KMS-11 (cell line): ENCODE measurements at regions not wholly inside any gene's neighbourhood (a gene's known extent, or its start where the extent isn't known, plus 50 kb on each side); places are given as distances from the start of the nearest gene placed in this dataset.

Source experiments
- H2AFZ ChIP-seq: fragments of 200-600 bp; sonication (generic); 2 replicates; pipeline ENCODE4 v1.6.1; 2016; ENCODE audit warnings: antibody characterized with exemption, mixed run types, low read depth
- H3K27ac ChIP-seq: fragments of 200-600 bp; sonication (generic); 2 replicates; pipeline ENCODE4 v1.6.1; 2016; ENCODE audit warnings: mild to moderate bottlenecking, mixed run types
- H3K27me3 ChIP-seq: fragments of 200-600 bp; sonication (generic); 2 replicates; pipeline ENCODE4 v1.6.1; 2017; ENCODE audit warnings: mild to moderate bottlenecking, low read depth, mixed run types, moderate library complexity; ENCODE audit not compliant: insufficient read depth
- H3K36me3 ChIP-seq: fragments of 200-600 bp; sonication (generic); 2 replicates; pipeline ENCODE4 v1.6.1; 2017; ENCODE audit warnings: mild to moderate bottlenecking, mixed run types; ENCODE audit not compliant: insufficient read depth
- H3K4me1 ChIP-seq: fragments of 200-600 bp; sonication (generic); 2 replicates; pipeline ENCODE4 v1.6.1; 2016; ENCODE audit warnings: mild to moderate bottlenecking, low read depth, mixed run types; ENCODE audit not compliant: poor library complexity, severe bottlenecking
- H3K4me2 ChIP-seq: fragments of 200-600 bp; sonication (generic); 2 replicates; pipeline ENCODE4 v1.7.0; 2016; ENCODE audit warnings: mild to moderate bottlenecking, mixed run types
- H3K4me3 ChIP-seq: fragments of 200-600 bp; sonication (generic); IDR thresholded peaks from 2 replicates; pipeline ENCODE4 v1.6.1; 2017; ENCODE audit warnings: low read depth, low read length, mixed read lengths; ENCODE audit not compliant: insufficient read depth
- H3K79me2 ChIP-seq: fragments of 200-600 bp; sonication (generic); 2 replicates; pipeline ENCODE4 v1.6.1; 2016; ENCODE audit warnings: low read depth, mixed run types; ENCODE audit not compliant: insufficient read depth
- H3K9ac ChIP-seq: fragments of 200-600 bp; sonication (generic); 2 replicates; pipeline ENCODE4 v1.6.1; 2016; ENCODE audit warnings: mild to moderate bottlenecking, mixed run types
- H4K20me1 ChIP-seq: fragments of 200-600 bp; sonication (generic); 2 replicates; pipeline ENCODE4 v1.6.1; 2016; ENCODE audit warnings: mild to moderate bottlenecking, mixed run types; ENCODE audit not compliant: insufficient read depth
- TF ChIP-seq, protein P1 (sequence below): fragments of 200-600 bp; sonication (generic); conservative IDR thresholded peaks from 2 replicates; pipeline ENCODE4 v1.6.1; 2017; ENCODE audit warnings: low read depth, mild to moderate bottlenecking, antibody characterized with exemption, low read length, moderate library complexity, mixed read lengths

GRCh38 chr2:122307763-122308162 lies 552.3 kb downstream of the TSN start:
- Histone ChIP-seq H2AFZ (no peak overlapping the region), H4K20me1 (no peaks in the 10 kb centered on the region), H3K9ac (no peak overlapping the region), H3K27ac (no peak overlapping the region), H3K79me2 (no peaks in the 10 kb centered on the region), H3K4me1 (no peaks in the 10 kb centered on the region), H3K4me2 (no peak overlapping the region), H3K27me3 (no peaks in the 10 kb centered on the region), H3K4me3 (no peak overlapping the region), H3K36me3 (no peaks in the 10 kb centered on the region)
- TF ChIP-seq, protein P1, sequence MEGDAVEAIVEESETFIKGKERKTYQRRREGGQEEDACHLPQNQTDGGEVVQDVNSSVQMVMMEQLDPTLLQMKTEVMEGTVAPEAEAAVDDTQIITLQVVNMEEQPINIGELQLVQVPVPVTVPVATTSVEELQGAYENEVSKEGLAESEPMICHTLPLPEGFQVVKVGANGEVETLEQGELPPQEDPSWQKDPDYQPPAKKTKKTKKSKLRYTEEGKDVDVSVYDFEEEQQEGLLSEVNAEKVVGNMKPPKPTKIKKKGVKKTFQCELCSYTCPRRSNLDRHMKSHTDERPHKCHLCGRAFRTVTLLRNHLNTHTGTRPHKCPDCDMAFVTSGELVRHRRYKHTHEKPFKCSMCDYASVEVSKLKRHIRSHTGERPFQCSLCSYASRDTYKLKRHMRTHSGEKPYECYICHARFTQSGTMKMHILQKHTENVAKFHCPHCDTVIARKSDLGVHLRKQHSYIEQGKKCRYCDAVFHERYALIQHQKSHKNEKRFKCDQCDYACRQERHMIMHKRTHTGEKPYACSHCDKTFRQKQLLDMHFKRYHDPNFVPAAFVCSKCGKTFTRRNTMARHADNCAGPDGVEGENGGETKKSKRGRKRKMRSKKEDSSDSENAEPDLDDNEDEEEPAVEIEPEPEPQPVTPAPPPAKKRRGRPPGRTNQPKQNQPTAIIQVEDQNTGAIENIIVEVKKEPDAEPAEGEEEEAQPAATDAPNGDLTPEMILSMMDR, result no peak

GRCh38 chr2:122315306-122315705 lies 559.9 kb downstream of the TSN start:
- Histone ChIP-seq H3K4me3 (no peak overlapping the region), H3K79me2 (no peaks in the 10 kb centered on the region), H4K20me1 (no peaks in the 10 kb centered on the region), H2AFZ (no peak overlapping the region), H3K4me2 (no peak overlapping the region), H3K27me3 (no peaks in the 10 kb centered on the region), H3K4me1 (no peaks in the 10 kb centered on the region), H3K27ac (no peak overlapping the region), H3K36me3 (no peaks in the 10 kb centered on the region), H3K9ac (no peak overlapping the region)
- TF ChIP-seq, protein P1, result no peak

DNA sequence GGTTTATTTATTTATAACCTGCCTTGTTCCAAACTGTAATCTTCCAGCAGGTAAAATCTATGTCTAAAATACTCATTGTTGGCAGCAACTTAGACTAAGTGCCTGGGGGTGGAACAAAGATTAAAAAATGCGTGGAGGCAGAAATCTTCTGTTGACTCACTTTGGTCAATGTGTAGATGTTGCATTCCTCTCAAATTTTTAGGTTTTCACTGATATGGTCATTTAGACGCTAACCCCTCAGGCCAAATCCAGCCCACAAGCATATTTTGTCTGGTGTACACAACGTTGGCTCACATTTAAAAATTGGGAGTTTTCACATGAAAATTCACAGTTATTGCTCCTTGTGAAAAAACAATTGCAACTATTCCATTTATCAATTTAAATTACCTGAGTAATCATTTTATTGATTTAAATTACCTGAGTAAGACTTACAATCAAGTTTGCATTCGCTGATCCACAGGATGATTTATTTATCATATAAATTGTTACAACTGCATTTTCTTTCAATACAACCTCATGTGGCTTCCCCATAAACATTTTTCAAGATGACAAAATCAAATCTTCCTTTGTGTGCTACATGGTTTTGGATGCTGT lies 564.2 kb downstream of the TSN start:
- no peak overlapping the region for H3K4me2 ChIP-seq
- TF ChIP-seq, protein P1, result no peak
- H3K27me3 ChIP-seq, result no peaks in the 10 kb centered on the region
- H3K4me3 ChIP-seq, result no peak overlapping the region
- no peaks in the 10 kb centered on the region for H3K36me3 ChIP-seq
- no peaks in the 10 kb centered on the region for H3K79me2 ChIP-seq
- no peaks in the 10 kb centered on the region for H3K4me1 ChIP-seq
- no peak overlapping the region for H3K9ac ChIP-seq
- no peak overlapping the region for H2AFZ ChIP-seq
- H3K27ac ChIP-seq, result no peak overlapping the region
- no peaks in the 10 kb centered on the region for H4K20me1 ChIP-seq

- Histone ChIP-seq H3K79me2 (no peaks in the 10 kb centered on the region), H3K27me3 (no peaks in the 10 kb centered on the region), H3K27ac (no peak overlapping the region), H4K20me1 (no peaks in the 10 kb centered on the region), H3K36me3 (no peaks in the 10 kb centered on the region), H3K4me2 (no peak overlapping the region), H3K4me3 (no peak overlapping the region), H3K4me1 (no peaks in the 10 kb centered on the region), H2AFZ (no peak overlapping the region), H3K9ac (no peak overlapping the region)
- TF ChIP-seq, protein P1, result no peak
Observed at GRCh38 chr2:122322815-122323214, 567.4 kb downstream of the TSN start.
